ENCODE measurements at regions not wholly inside any gene's neighbourhood (a gene's known extent, or its start where the extent isn't known, plus 50 kb on each side); places are given as distances from the start of the nearest gene placed in this dataset.
"Not testable (repeated sequence)": the region's sequence is repeated elsewhere in the genome, so short reads cannot be mapped to it uniquely, and the experiment has no call there.

- intact Hi-C loops (cut with micrococcal nuclease) = no loop called here
Measured at GRCh38 chr3:8301977-8302735, 199.5 kb upstream of the LMCD1 start.

GRCh38 chr3:8303466-8303865 is 198.2 kb upstream of the LMCD1 start:
- intact Hi-C loops (cut with micrococcal nuclease) = no loop called here

DNA sequence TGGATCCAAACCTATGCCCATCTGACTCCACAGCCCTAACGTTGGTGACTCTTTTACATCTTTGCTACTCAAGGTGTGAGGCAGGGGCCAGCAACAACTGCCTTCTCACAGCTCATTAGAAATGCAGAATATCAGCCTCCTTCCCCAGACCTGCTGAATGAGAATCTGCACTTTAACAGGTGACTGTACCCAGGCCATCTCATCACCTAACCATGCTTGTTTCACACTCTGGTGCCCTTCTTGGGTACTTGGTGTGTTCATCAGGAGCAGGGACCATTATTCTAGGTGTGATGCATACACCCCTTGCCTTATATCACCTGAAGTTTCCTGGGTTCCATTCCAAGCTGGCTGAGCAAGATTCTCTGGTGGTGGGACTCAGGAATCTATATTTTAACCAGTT is 196.3 kb upstream of the LMCD1 start:
- intact Hi-C loops (cut with micrococcal nuclease) = no loop called here

GRCh38 chr3:8307545-8308110 is 194.0 kb upstream of the LMCD1 start:
- intact Hi-C loops (cut with micrococcal nuclease) = no loop called here

- intact Hi-C loops (cut with micrococcal nuclease) = no loop called here
Measured at GRCh38 chr3:8311321-8311720, 190.3 kb upstream of the LMCD1 start.

- intact Hi-C loops (cut with micrococcal nuclease) = no loop called here
Measured at GRCh38 chr3:8312685-8313084, 188.9 kb upstream of the LMCD1 start.

DNA sequence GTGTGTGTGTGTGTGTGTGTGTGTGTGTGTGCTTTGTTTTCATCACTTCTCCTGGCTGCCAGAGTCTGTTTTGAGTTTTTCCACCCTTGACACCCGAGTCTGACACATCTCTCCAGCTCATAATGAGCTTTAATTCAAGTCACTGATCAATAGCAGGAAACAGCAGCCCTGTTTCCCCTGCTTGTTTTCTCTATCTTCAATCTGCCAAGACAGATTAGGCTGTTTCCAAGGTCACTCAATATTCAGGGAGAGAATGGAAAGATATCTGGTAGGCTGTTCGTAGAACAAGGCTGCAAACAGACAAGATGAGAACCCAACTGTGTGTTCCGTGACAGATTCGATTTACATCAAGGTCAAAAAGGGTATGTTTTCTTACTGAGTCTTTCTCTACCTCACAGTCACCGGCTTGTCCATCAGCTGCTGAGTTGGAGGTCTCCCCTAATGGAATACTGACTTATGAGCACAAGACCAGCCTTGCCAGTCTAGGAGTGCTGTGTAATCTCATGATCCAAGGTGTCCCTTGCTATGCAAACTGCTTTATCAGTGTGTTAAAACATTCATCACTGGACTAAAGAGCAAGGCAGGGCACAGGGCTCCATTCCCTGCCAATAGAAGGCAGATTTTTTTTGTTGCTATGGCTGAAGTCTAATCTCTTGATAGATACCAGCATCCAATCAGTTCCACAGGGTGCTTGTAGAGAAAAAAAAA is 187.9 kb upstream of the LMCD1 start:
- intact Hi-C loops (cut with micrococcal nuclease) = no loop called here

GRCh38 chr3:8315526-8315925 is 186.1 kb upstream of the LMCD1 start:
- intact Hi-C loops (cut with micrococcal nuclease) = not testable (repeated sequence)

DNA sequence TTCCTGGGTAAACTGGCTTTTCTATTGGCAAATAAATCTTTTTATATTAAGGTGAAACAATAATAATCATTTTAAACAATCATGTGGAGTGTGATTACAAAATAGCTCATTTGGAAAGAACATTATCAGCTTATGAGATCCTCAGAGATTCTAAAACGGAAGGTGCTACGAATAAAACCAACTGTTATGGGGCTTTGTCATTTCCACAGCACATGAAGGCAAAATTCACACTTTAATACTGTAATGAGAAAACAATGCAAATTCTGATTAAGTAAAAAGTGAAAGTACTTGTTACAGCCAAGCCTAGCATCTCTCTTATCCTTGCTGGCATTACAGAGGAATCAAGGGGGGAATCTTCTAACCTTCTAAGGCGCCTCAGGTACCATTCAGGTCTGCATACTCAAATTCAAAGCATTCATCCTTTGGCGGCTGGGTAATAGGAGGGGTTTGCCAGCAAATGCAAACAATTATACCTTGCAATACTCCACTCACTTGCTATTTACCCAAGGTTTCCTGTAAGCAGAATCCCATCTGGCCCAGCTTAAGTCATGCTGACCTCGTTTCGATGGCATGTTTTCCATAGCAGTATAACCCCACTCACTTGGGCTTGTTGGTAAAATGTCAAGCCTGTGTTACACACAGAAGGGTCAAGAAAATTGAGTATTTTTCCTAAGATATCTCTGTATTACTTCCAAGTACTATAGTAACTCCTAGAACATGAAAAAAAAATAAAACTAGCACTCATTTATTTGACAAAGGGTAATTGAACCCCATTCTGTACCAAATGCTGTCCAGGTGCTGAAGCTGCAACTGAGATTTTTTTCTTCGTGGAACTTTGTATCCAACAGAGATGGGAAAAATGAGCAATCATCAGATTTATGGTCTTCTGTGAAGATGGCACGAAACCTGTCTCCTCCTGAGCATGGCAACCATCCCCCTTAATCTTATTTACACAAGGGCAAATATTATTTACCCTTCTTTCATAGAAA is 183.7 kb upstream of the LMCD1 start:
- intact Hi-C loops (cut with micrococcal nuclease) = no loop called here

GRCh38 chr3:8319935-8320634 is 181.5 kb upstream of the LMCD1 start:
- intact Hi-C loops (cut with micrococcal nuclease) = no loop called here

- intact Hi-C loops (cut with micrococcal nuclease) = no loop called here
Measured at GRCh38 chr3:8320711-8321458, 180.7 kb upstream of the LMCD1 start.

GRCh38 chr3:8324747-8325146 is 176.9 kb upstream of the LMCD1 start:
- intact Hi-C loops (cut with micrococcal nuclease) = loop anchor here (1.0 kb wide), 1 partner anchor 93 kb away; no protein-coding TSS in a partner anchor

DNA sequence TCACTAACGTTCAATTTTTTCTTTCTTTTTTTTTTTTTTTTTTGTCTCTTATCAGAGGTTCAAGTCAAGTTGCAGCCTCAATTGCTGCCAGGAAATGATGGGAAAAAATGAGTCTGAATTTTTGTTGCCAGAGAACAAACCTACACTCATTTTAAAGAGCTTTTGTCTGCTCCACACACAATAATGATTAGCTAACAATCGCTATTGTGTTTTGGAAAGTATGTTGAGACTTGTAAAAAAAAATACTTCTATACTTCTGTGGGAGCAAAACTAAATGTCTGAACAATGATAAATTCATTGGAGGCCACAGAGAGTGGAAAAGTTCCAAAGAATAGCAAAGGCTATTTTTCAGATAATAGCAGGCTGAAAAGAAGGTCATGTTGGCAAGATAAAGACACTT is 176.3 kb upstream of the LMCD1 start:
- intact Hi-C loops (cut with micrococcal nuclease) = no loop called here

- intact Hi-C loops (cut with micrococcal nuclease) = not testable (repeated sequence)
Measured at GRCh38 chr3:8325833-8326232, 175.8 kb upstream of the LMCD1 start.

DNA sequence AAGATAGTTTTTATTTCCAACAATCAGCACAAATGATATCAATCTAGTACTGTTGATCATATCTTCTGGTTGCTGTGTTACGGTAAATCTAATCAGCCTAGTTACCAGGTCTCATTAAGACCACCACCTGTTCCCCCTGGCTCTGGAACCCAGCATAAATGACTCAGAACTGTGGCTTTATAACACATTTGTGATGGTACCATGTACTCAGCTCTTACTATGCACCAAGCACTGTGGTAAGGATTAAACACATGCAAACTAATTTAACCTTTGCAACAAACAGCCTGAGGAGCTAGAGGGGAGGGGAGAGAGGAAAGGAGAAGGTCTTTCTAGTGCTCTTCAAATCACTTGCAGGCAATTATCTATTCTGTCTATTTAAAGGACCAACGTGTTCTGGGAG is 173.9 kb upstream of the LMCD1 start:
- intact Hi-C loops (cut with micrococcal nuclease) = no loop called here

GRCh38 chr3:8328967-8329366 is 172.7 kb upstream of the LMCD1 start:
- intact Hi-C loops (cut with micrococcal nuclease) = no loop called here

- intact Hi-C loops (cut with micrococcal nuclease) = no loop called here
Measured at GRCh38 chr3:8329598-8329997, 172.0 kb upstream of the LMCD1 start.

- intact Hi-C loops (cut with micrococcal nuclease) = no loop called here
Measured at GRCh38 chr3:8336456-8336855, 165.2 kb upstream of the LMCD1 start.

GRCh38 chr3:8338424-8338823 is 163.2 kb upstream of the LMCD1 start:
- intact Hi-C loops (cut with micrococcal nuclease) = no loop called here

DNA sequence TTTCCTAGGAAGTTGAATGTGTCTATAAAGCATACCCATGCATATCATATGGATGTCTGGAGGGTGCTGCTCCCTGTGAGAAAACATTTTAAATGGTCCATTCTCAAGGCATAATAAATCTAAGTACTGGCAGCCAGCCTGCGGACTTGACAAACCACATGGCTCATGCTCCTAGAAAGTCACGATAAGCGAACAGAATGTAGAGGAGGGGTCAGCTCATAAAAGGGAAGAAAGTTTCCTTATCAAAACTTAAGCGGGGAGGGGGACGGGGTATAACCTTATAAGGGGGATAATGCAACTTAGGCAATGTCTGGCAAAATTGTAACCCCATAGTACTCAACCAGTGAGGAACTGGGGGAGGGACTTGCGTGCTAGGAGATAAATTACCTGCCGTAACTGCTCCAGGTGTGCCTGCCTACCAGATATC is 159.8 kb upstream of the LMCD1 start:
- intact Hi-C loops (cut with micrococcal nuclease) = no loop called here
